AG10803 (cell line): ENCODE measurements at regions not wholly inside any gene's neighbourhood (a gene's known extent, or its start where the extent isn't known, plus 50 kb on each side); places are given as distances from the start of the nearest gene placed in this dataset.

ENCODE experiments used
- DNase-seq: peaks from one replicate; pipeline ENCODE4 v3.0.0; 2010; ENCODE audit warnings: low read depth
- H3K4me3 ChIP-seq: 2 replicates; pipeline ENCODE4 v1.5.1; 2011; ENCODE audit warnings: mild to moderate bottlenecking, low read length, control low read depth
- CTCF ChIP-seq: conservative IDR thresholded peaks from 2 replicates; pipeline ENCODE4 v1.5.1; 2011; ENCODE audit warnings: mild to moderate bottlenecking, low read length, control low read depth, inconsistent platforms

- no peak for DNase-seq
- no peak for TF ChIP-seq CTCF
- no peak overlapping the region for H3K4me3 ChIP-seq
Observed at GRCh38 chr3:161977850-161978249, 481.2 kb downstream of the OTOL1 start.

- DNase-seq: no peak
- H3K4me3 ChIP-seq: no peak overlapping the region
Observed at GRCh38 chr3:161987933-161988332, 491.3 kb downstream of the OTOL1 start.

GRCh38 chr3:161989012-161989411 lies 492.4 kb downstream of the OTOL1 start:
- no peak for DNase-seq
- H3K4me3 ChIP-seq: no peak overlapping the region
- TF ChIP-seq CTCF: no peak

More at GRCh38 chr3:161987933-161988332, 491.3 kb downstream of the OTOL1 start:
- no peak for TF ChIP-seq CTCF

GRCh38 chr3:161990036-161990435 lies 493.4 kb downstream of the OTOL1 start:
- TF ChIP-seq CTCF: no peak
- H3K4me3 ChIP-seq: no peak overlapping the region
- no peak for DNase-seq

GRCh38 chr3:161991901-161992540 lies 495.4 kb downstream of the OTOL1 start:
- H3K4me3 ChIP-seq: no peak overlapping the region
- TF ChIP-seq CTCF: no peak
- peak; percentile 30 for DNase-seq

GRCh38 chr3:161999846-162000245 lies 503.2 kb downstream of the OTOL1 start:
- no peak for TF ChIP-seq CTCF
- H3K4me3 ChIP-seq: no peak overlapping the region
- DNase-seq: no peak

- peak; percentile 20 for DNase-seq
- no peak overlapping the region for H3K4me3 ChIP-seq
- TF ChIP-seq CTCF: no peak
Observed at GRCh38 chr3:162007722-162008121, 511.1 kb downstream of the OTOL1 start.
